HT-29 (cell line): ENCODE measurements at regions not wholly inside any gene's neighbourhood (a gene's known extent, or its start where the extent isn't known, plus 50 kb on each side); places are given as distances from the start of the nearest gene placed in this dataset. TPM values are rescaled to one million over a fixed set of nuclear protein-coding genes. Genes with fewer than 3 reads are reported as not detected.
A peak's percentile ranks its signal among the peaks of the same experiment; 100 is the strongest.

Source experiments
- DNase-seq: peaks from one replicate; pipeline ENCODE4 v3.0.0-alpha.2; 2015; ENCODE audit warnings: low spot score
- small RNA-seq: library from RNA; depleted of rRNA; stranded (forward); fragments of <200 nt; gene quantifications from one replicate; pipeline ENCODE3, GENCODE V24; 2014

- DNase-seq, result peak; percentile 55
Observed at GRCh38 chr2:238784671-238785527, 63.0 kb upstream of the TWIST2 start.

DNA sequence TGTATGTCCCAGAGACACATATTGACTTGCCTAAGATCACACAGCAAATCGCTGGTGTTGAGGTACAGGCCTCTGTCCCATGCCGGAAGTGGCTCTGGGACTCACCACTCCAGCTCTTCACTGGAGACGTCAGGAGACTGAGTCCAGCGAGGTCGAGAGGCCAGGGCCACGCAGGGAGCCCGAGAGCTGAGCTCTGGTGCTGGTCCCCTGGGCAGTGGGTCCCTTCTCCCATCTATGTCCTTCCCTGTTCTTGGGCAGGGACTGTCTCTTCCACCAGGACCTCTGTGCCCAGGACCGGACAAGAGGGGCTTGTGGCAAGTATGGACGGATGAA lies 62.4 kb upstream of the TWIST2 start:
- DNase-seq, result no peak

GRCh38 chr2:238786379-238786778 lies 61.5 kb upstream of the TWIST2 start:
- no peak for DNase-seq

GRCh38 chr2:238786792-238787490 lies 60.9 kb upstream of the TWIST2 start:
- DNase-seq, result no peak

DNA sequence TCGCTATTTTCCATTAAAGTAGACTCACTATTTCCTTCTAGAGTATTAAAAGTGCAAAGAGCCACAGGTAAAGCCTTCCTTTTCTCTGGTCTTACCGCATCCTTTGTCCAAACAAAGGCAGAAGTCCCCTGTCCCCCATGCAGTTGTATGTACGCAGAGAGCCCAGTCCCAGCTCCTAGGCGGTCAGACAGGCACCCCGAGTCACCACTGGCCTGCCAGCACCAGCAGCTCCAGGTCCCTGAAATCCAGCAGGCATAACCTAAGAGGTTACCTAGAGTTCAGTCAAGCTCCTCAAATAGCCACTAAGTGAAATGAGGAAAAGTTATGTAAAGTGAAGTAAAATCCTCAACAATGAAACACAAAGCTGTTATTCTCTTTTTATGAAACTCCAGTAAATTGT lies 60.4 kb upstream of the TWIST2 start:
- DNase-seq, result no peak

- DNase-seq, result no peak
Observed at GRCh38 chr2:238789317-238789806, 58.5 kb upstream of the TWIST2 start.

DNA sequence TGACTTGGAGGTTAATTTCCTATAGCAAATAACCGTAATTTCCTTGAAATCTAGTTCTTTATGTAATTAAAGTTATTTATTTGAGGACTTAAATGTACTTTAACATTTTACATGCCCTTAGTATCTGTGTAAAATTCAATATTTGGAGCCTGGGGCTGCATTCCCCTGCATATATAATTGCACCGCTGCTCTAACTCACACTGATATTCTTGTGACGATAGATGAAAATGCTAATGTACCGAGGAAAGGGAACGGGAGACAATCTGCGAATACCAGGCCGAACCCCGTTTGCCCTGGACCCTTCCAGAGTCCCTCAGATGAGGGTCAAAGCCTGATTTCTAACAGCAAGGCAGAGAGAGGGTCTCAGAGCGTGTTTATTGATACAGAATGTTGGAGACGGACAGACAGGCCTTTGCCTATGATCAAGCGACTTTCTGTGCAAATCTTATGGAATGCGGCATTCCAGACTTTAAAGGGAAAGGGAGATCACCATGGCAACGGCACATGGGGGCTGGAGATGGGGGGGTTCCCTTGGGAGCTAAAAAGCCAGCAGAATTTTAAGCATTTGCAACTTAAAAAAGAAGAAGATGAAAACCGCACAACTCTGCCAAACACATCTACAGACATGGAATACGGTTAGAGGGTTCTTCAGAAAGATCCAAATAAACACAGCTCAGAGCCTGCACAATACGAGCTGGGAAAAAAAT lies 57.6 kb upstream of the TWIST2 start:
- DNase-seq, result no peak

DNA sequence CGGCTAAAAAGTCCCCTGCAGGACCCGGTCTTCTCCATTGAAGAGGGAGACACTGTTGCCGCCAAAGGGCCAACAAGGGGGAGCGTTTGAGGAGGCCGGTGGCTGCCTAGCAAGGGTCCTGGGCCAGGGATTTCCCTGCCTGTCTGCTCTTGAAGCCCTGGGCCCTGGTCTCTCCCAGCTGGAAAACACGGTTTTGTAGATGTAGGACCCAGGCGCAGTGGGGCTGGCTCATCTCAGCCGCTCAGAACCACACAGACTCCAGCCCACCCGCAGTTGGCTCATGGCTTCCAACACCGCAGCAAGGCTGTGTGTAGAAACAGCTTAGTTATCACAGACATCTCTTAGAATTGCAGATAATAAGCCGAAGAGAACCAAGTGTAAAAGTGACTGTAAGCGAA lies 57.1 kb upstream of the TWIST2 start:
- no peak for DNase-seq

- no peak for DNase-seq
Observed at GRCh38 chr2:238791354-238791753, 56.5 kb upstream of the TWIST2 start.

DNA sequence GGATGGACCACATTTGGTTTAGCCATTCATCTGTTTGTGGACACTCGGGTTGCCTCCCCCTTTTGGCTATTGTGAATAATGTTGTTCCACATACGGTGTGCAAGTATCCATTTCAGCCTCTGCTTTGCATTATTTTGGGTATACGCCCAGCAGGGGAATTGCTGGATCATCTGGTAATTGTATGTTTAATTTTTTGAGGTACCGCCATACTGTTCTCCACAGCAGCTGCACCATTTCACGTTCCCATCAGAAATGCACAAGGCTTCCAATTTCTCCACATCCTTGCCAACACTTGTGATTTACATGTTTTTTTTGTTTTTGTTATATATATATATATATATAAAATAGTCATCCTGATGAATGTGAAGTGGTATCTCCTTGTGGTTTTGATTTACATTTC lies 54.6 kb upstream of the TWIST2 start:
- no peak for DNase-seq

DNA sequence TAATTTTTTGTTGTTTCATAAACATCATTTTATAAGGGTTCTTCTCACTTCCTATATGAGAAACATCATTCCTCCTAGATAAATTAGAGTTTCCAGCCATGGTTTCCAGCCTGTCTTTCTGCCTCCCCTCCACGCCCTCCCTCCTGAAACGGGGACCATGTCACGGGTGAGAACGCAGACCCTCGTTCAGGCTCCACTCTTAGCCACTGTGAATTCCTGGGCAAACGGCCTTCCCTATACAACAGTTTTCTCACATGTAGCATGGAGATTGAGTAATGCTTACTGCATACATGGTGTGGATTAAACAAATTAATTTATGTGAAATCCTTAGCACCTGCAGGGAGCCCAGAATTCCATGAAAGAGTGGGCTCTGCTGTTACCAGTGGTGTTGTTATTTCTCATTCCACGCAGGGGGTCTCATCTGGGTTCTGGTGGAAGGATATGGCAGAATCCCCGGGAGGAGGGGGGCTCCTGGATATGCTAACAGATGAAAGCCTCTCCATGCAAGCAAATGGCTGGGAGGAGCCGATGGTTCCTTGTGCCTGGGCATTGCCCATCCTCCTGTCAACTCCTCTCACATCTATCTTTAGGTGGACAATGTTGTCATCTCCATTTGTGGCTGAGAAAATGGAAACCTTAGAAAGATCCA lies 54.0 kb upstream of the TWIST2 start:
- no peak for DNase-seq

DNA sequence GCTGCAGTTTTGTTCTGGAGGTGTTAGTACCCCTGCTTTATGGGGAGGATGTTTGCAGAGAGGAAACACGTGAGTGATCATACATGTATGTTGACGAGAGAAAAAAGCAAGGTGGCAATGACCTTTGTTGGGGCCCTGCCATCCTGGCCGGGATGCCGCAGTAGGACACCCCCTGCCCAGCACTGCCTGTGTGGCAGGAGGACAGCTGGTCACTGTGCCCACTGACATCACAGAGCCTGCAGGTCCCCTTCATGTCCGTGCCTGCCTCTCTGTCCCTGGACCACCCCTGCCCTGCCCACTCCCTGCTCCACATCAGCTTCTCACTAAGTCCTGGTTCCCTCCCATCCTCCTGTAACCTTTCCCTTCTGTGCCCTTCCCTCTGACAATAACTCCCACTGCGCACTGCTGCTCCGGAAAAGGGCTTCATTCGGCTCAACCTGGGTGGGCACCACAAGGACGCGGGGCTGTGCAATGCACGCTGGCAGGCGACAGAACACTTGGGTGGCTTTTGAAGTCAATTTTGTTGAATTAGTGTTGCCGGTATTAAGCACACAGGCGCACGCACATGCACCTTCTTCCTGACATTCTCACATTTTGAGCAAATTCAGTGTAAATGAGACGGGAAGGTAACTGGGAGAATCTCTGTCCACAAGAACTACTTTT lies 51.5 kb upstream of the TWIST2 start:
- no peak for DNase-seq

- no peak for DNase-seq
Observed at GRCh38 chr2:238797537-238797936, 50.3 kb upstream of the TWIST2 start.

Small RNA genes in the stretch of these regions (small RNA-seq; reads per million reads assigned to genes)
- not detected for gene AC113618.1
